GM04503 (cell line): ENCODE measurements at regions not wholly inside any gene's neighbourhood (a gene's known extent, or its start where the extent isn't known, plus 50 kb on each side); places are given as distances from the start of the nearest gene placed in this dataset.

ENCODE experiments used
- DNase-seq: peaks from one replicate; pipeline ENCODE4 v3.0.0-alpha.2; 2012; ENCODE audit warnings: low read depth

- no peak for DNase-seq
These were observed 133.6 kb downstream of the SH3BGRL2 start for GRCh38 chr6:79764747-79765146.

- DNase-seq, result no peak
These were observed 132.2 kb downstream of the SH3BGRL2 start for GRCh38 chr6:79763301-79763700.

GRCh38 chr6:79762370-79762769 is 131.2 kb downstream of the SH3BGRL2 start:
- no peak for DNase-seq

- DNase-seq, result no peak
These were observed 125.4 kb downstream of the SH3BGRL2 start for GRCh38 chr6:79756496-79756895.

GRCh38 chr6:79755967-79756366 is 124.8 kb downstream of the SH3BGRL2 start:
- no peak for DNase-seq
